GM18870 (cell line): ENCODE measurements at regions not wholly inside any gene's neighbourhood (a gene's known extent, or its start where the extent isn't known, plus 50 kb on each side); places are given as distances from the start of the nearest gene placed in this dataset.

Experiments
- ATAC-seq: cut with Tn5 transposase; IDR thresholded peaks from one replicate; pipeline ENCODE4 v1.9.1; 2021; ENCODE audit warnings: moderate library complexity; ENCODE audit not compliant: unreplicated experiment

DNA sequence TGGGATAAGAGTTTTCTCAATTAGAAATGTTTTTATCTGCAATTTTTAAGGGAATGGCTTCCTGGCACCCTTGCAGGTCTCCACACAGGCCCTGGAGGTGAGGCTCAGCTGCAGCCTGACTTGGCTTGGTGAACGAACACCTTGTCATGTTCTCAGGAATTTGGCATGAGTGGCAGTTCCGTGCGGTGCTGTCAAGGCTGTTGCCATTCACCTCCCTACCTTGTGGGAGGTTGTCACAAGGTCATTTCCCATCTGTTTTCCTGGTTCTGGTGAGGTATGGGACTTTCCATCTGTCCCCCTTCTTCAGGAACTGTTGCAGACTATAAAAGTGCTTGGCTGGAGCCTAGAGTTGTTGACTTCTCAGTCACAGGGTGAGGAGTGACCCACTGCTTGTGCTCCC is 82.9 kb downstream of the ELOVL4 start:
- no peak for ATAC-seq

DNA sequence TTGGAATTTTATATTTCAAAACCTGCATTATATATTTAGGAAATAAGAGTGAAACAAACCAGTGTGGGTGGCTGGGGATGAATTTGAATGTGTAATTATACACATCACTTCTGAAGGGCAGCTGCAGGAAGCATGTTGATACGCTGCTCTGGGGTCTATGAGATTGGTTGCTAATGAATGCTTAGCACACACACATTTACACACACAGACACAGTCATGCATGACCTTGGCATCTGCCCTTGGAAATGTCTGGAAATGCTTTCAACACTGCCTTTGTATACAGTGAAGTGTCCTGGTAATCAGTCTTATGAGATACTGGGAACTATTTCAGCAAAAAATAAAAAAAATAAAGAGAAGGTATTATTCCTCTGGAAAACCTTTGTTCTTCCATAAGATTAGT is 83.4 kb downstream of the ELOVL4 start:
- no peak for ATAC-seq

GRCh38 chr6:79863566-79863965 is 83.8 kb downstream of the ELOVL4 start:
- ATAC-seq = no peak

- no peak for ATAC-seq
Observed at GRCh38 chr6:79862711-79863110, 84.6 kb downstream of the ELOVL4 start.

- no peak for ATAC-seq
Observed at GRCh38 chr6:79862126-79862525, 85.2 kb downstream of the ELOVL4 start.

DNA sequence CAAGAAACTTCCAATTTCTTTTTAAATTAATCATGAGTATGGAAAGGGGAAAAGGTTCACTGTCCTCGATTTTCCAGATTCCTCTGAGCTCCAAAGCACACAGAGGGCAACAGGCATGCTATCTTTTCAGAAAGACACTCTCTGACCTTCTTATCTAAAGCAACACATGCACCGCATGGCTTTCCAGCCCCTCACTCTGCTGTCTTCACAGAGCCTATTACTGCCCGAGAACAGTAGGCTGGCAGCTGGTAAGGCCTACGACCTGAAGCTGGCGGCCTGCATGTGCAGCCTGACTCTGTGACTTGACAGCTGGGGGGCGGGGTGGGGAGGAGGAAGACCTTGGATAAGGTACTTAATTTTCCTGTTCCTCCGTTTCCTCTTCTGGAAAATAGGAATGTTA is 86.3 kb downstream of the ELOVL4 start:
- no peak for ATAC-seq

GRCh38 chr6:79847426-79847825 is 99.9 kb downstream of the ELOVL4 start:
- no peak for ATAC-seq

DNA sequence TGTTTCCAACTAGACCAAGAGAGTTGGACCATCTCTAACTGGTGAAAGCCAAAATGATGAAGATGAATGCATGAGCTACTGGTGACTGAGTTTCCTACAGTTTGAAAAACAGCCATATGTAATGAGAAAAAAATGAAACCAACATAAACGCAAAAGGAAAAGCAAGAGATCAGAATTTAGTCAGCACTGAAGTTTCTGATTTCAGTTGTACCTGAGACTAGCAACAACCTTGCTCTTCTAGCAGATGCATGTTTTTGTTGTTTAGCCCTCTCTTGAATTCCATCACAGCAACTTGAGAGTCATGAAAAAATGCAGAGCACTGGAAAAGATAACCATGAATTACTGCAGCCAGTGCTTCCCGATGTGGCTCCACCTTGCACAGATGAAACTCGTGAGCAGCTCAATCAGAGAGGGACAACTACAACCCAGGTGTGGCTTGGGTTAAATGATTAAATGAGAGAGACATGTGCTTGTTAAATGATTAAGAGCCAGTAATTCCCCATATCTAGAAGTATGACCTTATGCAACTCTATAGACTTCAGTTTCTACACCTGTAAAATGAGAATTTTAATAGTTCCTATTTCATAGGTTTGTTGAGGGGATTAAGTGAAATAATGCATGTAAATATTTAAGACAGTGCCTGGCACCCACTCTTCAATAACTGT is 104.8 kb downstream of the ELOVL4 start:
- peak; percentile 75 for ATAC-seq

DNA sequence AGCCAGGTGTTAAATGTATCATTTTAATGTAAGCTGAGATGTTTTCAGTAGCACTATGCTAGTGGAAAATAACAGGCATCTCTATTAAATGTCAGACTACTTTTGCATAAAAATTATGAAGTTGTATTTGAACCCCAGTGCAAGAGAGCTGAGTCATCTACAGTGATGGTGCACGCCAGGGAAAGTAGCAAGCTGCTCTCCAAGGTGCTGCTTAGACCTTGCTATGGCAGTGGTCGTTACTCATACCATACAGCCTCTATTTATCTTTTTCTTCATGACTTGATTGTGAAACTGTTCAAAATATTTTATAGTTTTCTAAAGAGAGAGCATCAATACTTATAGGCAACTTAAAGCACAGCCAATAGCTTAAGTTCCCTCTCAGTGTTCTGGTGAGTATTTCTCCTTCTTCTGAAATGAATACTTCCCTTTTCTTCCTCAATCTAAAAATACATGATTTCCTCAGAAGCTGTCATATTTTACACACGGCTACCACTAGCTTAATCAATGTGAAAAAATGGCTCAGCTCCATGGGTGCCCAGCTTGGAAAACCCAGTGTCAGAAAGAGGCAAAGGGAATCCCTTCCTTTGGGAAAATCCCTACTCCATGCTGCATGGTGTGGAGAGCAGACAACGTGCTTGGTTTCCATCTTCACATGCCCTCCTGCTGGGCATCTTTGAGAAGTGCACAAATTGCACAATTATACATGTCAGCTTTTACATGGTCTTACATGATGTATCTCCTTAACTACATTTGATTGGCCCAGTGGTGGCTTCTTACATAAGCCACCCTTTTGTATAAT is 105.6 kb downstream of the ELOVL4 start:
- peak; percentile 47 for ATAC-seq

DNA sequence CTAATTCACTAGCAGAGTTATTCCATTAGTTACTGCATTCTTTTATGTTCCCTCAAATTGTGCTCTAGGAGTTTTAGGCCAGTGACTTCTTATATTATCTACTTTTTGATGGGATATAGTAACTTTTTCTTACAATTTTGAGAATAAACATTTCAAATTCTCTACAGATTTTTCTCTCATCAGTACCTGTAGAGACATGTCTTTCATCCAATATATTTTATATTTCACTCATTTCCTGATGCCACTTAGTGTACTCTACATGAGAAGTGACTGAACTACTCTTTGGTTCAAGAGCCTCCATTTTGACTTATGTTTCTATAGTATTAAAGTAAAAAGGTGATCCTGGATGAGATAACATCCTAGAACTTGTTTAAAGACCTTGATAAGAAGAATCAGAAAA is 108.5 kb downstream of the ELOVL4 start:
- ATAC-seq = no peak

DNA sequence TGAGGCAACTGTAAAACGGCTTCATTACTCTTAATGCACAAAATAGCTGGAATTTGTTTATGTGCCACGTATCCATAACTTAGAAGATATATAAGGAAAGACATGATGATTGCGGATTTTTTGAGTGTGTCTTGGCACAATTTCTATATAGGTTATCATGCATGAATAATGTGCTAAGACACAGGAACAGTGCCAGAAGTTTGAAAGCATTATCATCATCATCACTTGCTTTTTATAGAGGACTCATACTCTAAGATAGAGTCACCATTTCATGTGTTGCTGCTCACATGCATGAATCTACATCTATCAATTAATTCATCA is 113.4 kb downstream of the ELOVL4 start:
- no peak for ATAC-seq

GRCh38 chr6:79833264-79833963 is 113.9 kb downstream of the ELOVL4 start:
- no peak for ATAC-seq

GRCh38 chr6:79832723-79833122 is 114.6 kb downstream of the ELOVL4 start:
- ATAC-seq = no peak

- no peak for ATAC-seq
Observed at GRCh38 chr6:79824202-79824601, 123.2 kb downstream of the ELOVL4 start.

- no peak for ATAC-seq
Observed at GRCh38 chr6:79821859-79822258, 125.5 kb downstream of the ELOVL4 start.

DNA sequence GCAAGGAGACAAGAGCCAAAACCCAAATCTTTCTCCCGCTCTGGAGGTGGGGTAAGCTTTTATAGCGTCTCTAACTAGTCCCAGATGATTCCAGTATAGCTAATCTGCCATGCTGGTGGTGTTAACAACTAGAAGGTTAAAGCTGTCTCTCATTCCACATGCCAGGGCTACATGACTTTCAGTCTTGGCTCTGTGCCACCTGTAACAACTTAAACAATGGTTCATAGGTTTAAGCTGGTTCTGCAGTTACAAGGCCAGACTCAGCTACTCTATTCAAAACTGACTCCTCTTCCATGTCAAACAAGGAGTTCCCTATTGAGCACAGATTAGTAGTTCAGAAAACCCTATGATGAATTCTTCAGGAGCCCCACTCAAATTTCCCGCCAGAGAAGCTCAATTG is 128.9 kb downstream of the ELOVL4 start:
- no peak for ATAC-seq

- no peak for ATAC-seq
Observed at GRCh38 chr6:79814940-79815339, 132.4 kb downstream of the ELOVL4 start.

- ATAC-seq = peak; percentile 91
Observed at GRCh38 chr6:79813854-79814709, 133.3 kb downstream of the ELOVL4 start.

GRCh38 chr6:79813143-79813850 is 134.1 kb downstream of the ELOVL4 start:
- no peak for ATAC-seq

DNA sequence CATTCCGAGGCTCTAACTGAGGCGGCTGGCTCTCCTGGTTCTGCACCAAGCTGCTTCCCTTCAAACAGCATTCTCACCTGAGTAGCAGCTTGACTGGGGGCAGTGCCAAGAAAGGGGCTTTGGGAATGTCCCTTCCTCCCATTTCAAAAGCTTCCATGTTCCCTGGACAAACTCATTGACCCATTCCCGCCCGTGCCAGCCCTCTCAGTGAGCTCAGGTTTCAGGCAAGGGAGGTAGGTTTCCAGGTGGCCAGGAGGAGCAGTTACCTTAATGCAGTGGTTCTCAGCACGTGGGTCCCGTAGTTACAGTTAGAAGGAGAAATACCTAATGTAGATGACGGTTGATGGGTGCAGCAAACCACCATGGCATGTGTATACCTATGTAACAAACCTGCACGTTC is 135.2 kb downstream of the ELOVL4 start:
- no peak for ATAC-seq

GRCh38 chr6:79810871-79811270 is 136.5 kb downstream of the ELOVL4 start:
- ATAC-seq = no peak
